ENCODE measurements at regions not wholly inside any gene's neighbourhood (a gene's known extent, or its start where the extent isn't known, plus 50 kb on each side); places are given as distances from the start of the nearest gene placed in this dataset.

- H3K36me3 ChIP-seq, result no peaks in the 10 kb centered on the region
- TF ChIP-seq POLR2A (IDR thresholded peaks at IDR 0.05) (no peak), CTCF (IDR thresholded peaks at IDR 0.05 in 4 of 5, conservative IDR thresholded peaks at IDR 0.05 in 1 of 5) (no peak)
- ATAC-seq (no peak), DNase-seq (no peak)
- intact Hi-C loops (cut with DNase I; ENCODE audit: low total_unique reads) (no loop called here), in situ Hi-C loops (cut with MboI; ENCODE audit: low sequenced_read_pairs in 4 of 4) (no loop called here)
- no peak overlapping the region for H3K27ac ChIP-seq
- H3K27me3 ChIP-seq, result peaks cover 0 to 2% (median 0%) of the 10 kb centered on the region in 3 donors
- H3K4me1 ChIP-seq, result no peaks in the 10 kb centered on the region
- H3K4me3 ChIP-seq, result no peak overlapping the region
- H3K9me3 ChIP-seq, result no peaks in the 10 kb centered on the region
Measured at GRCh38 chr1:29651684-29652665, 415.7 kb downstream of the PTPRU start.

DNA sequence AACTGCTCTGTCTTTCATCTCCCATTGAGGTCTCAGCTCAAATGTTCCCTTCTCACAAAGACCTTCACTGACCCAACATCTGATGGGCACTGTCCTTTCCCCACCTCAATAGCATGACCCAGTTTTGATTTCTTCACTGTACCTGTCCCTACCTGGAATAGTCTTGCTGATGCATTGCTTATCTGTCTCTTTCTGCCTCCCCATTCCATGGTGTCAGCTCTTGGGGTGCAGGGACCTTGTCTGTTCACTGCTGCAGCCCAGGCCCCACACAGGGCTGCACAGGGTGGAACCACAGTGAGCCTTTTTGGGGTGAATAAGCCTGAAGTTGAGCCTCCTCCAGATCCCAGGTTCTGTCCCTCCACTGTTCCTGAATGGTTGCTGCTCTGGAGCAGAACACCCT, 414.9 kb downstream of the PTPRU start:
- intact Hi-C loops (cut with DNase I; ENCODE audit: low total_unique reads), result no loop called here
- H3K9me3 ChIP-seq, result no peaks in the 10 kb centered on the region
- peaks cover 0 to 2% (median 0%) of the 10 kb centered on the region in 3 donors for H3K27me3 ChIP-seq

GRCh38 chr1:29650476-29650875, 414.2 kb downstream of the PTPRU start:
- Histone ChIP-seq H3K27ac (no peak overlapping the region), H3K27me3 (peaks cover 0 to 2% (median 0%) of the 10 kb centered on the region in 3 donors), H3K9me3 (no peaks in the 10 kb centered on the region), H3K4me1 (no peaks in the 10 kb centered on the region), H3K4me3 (no peak overlapping the region), H3K36me3 (no peaks in the 10 kb centered on the region)
- ATAC-seq (no peak), DNase-seq (no peak)
- in situ Hi-C loops (cut with MboI; ENCODE audit: low sequenced_read_pairs in 4 of 4) (no loop called here), intact Hi-C loops (cut with DNase I; ENCODE audit: low total_unique reads) (no loop called here)
- TF ChIP-seq CTCF (IDR thresholded peaks at IDR 0.05 in 4 of 5, conservative IDR thresholded peaks at IDR 0.05 in 1 of 5) (no peak), POLR2A (IDR thresholded peaks at IDR 0.05) (no peak)

More for the DNA sequence above, 414.9 kb downstream of the PTPRU start:
- in situ Hi-C loops (cut with MboI; ENCODE audit: low sequenced_read_pairs in 4 of 4), result no loop called here
- no peaks in the 10 kb centered on the region for H3K4me1 ChIP-seq
- DNase-seq (no peak), ATAC-seq (no peak)
- H3K4me3 ChIP-seq, result no peak overlapping the region
- H3K36me3 ChIP-seq, result no peaks in the 10 kb centered on the region
- no peak overlapping the region for H3K27ac ChIP-seq
- TF ChIP-seq POLR2A (IDR thresholded peaks at IDR 0.05), result no peak
- no peak for TF ChIP-seq CTCF (IDR thresholded peaks at IDR 0.05 in 4 of 5, conservative IDR thresholded peaks at IDR 0.05 in 1 of 5)

GRCh38 chr1:29650041-29650400, 413.7 kb downstream of the PTPRU start:
- in situ Hi-C loops (cut with MboI; ENCODE audit: low sequenced_read_pairs in 4 of 4) (no loop called here), intact Hi-C loops (cut with DNase I; ENCODE audit: low total_unique reads) (no loop called here)
- peaks cover 0 to 2% (median 0%) of the 10 kb centered on the region in 3 donors for H3K27me3 ChIP-seq
- H3K4me3 ChIP-seq, result no peak overlapping the region
- TF ChIP-seq POLR2A (IDR thresholded peaks at IDR 0.05) (no peak), CTCF (IDR thresholded peaks at IDR 0.05 in 4 of 5, conservative IDR thresholded peaks at IDR 0.05 in 1 of 5) (no peak)
- no peaks in the 10 kb centered on the region for H3K9me3 ChIP-seq
- no peaks in the 10 kb centered on the region for H3K4me1 ChIP-seq
- no peak overlapping the region for H3K27ac ChIP-seq
- ATAC-seq, result no peak
- no peak for DNase-seq
- H3K36me3 ChIP-seq, result no peaks in the 10 kb centered on the region

Measured in gastrocnemius medialis (tissue), 4 donors.